OCI-LY7 (cell line): ENCODE measurements at regions not wholly inside any gene's neighbourhood (a gene's known extent, or its start where the extent isn't known, plus 50 kb on each side); places are given as distances from the start of the nearest gene placed in this dataset.

ENCODE experiments used
- CTCF ChIP-seq: fragments of 200-600 bp; sonication (generic); conservative IDR thresholded peaks from 2 replicates; pipeline ENCODE4 v1.5.1; 2014; ENCODE audit warnings: mild to moderate bottlenecking, antibody characterized with exemption, low read length, moderate library complexity, mixed read lengths
- EZH2phosphoT487 ChIP-seq: fragments of 200-600 bp; sonication (generic); IDR thresholded peaks from 2 replicates; pipeline ENCODE4 v1.6.1; 2018; ENCODE audit warnings: low read depth, borderline replicate concordance, mild to moderate bottlenecking, mixed run types, antibody characterized with exemption, low read length, moderate library complexity, mixed read lengths

DNA sequence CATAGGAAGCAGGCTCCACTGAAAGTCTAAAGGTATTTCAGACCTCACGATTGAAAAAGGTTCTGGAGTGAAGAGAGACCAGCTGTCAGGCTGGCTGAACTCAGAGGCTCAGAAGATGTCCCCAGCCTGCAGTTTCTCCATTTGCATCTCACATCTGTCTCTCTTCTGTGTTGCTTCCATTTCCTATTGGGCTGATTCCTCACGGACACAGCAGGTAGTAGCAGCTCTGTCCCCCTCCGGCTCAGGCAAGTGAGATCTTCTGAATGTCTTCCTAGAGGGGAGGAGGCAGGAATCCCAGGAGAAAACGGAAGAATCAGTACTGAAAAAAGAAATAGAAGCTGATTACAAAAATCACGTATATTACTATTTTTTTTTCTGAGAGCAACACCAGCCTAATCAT, 274.1 kb upstream of the COBL start:
- TF ChIP-seq CTCF (no peak), EZH2phosphoT487 (no peak)
